Astrocyte (in vitro differentiated cells and primary cell): ENCODE measurements at regions not wholly inside any gene's neighbourhood (a gene's known extent, or its start where the extent isn't known, plus 50 kb on each side); places are given as distances from the start of the nearest gene placed in this dataset.
A peak's percentile ranks its signal among the peaks of the same experiment; 100 is the strongest.
"Not testable (repeated sequence)": the region's sequence is repeated elsewhere in the genome, so short reads cannot be mapped to it uniquely, and the experiment has no call there.

ENCODE experiments used
- DNase-seq: peaks from one replicate; pipeline ENCODE4 v3.0.0-alpha.2; 2010; ENCODE audit warnings: low read depth
- FAIRE-seq: peaks from 2 replicates; lab custom pipeline; 2011; peaks lifted over from hg19 to GRCh38; lab: Jason Lieb, UNC
- H2AFZ ChIP-seq: 2 replicates; pipeline ENCODE4 v1.6.0; 2012; ENCODE audit warnings: low read depth, low read length, inconsistent platforms
- H3K27ac ChIP-seq: 2 replicates; pipeline ENCODE4 v1.5.1; 2011; ENCODE audit warnings: low read depth, low read length, inconsistent platforms
- H3K27me3 ChIP-seq: 2 replicates; pipeline ENCODE4 v1.6.0; 2011; ENCODE audit warnings: low read length, inconsistent platforms; ENCODE audit not compliant: insufficient read depth
- H3K36me3 ChIP-seq: 2 replicates; pipeline ENCODE4 v1.5.1; 2011; ENCODE audit warnings: low read length, inconsistent platforms; ENCODE audit not compliant: insufficient read depth
- H3K4me1 ChIP-seq: 2 replicates; pipeline ENCODE4 v1.5.1; 2011; ENCODE audit warnings: low read length, inconsistent platforms; ENCODE audit not compliant: insufficient read depth
- H3K4me2 ChIP-seq: 2 replicates; pipeline ENCODE4 v1.6.0; 2012; ENCODE audit warnings: low read length, inconsistent platforms
- H3K4me3 ChIP-seq: 2 replicates; pipeline ENCODE4 v1.5.1; 2011; ENCODE audit warnings: low read depth, mild to moderate bottlenecking, low read length, inconsistent platforms; ENCODE audit not compliant: insufficient read depth
- H3K79me2 ChIP-seq: 2 replicates; pipeline ENCODE4 v1.6.0; 2012; ENCODE audit warnings: mild to moderate bottlenecking, low read length, inconsistent platforms; ENCODE audit not compliant: insufficient read depth
- H3K9ac ChIP-seq: 2 replicates; pipeline ENCODE4 v1.6.0; 2012; ENCODE audit warnings: mild to moderate bottlenecking, low read length, inconsistent platforms
- H3K9me3 ChIP-seq: 2 replicates; pipeline ENCODE4 v1.5.1; 2012; ENCODE audit warnings: low read depth, mild to moderate bottlenecking, low read length, inconsistent platforms; ENCODE audit not compliant: insufficient read depth
- H4K20me1 ChIP-seq: 2 replicates; pipeline ENCODE4 v1.6.0; 2012; ENCODE audit warnings: low read length, inconsistent platforms; ENCODE audit not compliant: insufficient read depth
- H3K27ac Mint-ChIP-seq: one replicate; pipeline ENCODE4 v1.8.0; 2021; ENCODE audit warnings: mild to moderate bottlenecking, mixed read lengths; ENCODE audit not compliant: unreplicated experiment
- H3K27me3 Mint-ChIP-seq: one replicate; pipeline ENCODE4 v1.8.0; 2021; ENCODE audit warnings: low read depth, mixed read lengths; ENCODE audit not compliant: unreplicated experiment
- H3K36me3 Mint-ChIP-seq: one replicate; pipeline ENCODE4 v1.8.0; 2021; ENCODE audit warnings: low read depth, mixed read lengths; ENCODE audit not compliant: unreplicated experiment
- H3K4me1 Mint-ChIP-seq: one replicate; pipeline ENCODE4 v1.8.0; 2021; ENCODE audit warnings: low read depth, mixed read lengths; ENCODE audit not compliant: unreplicated experiment
- H3K4me3 Mint-ChIP-seq: one replicate; pipeline ENCODE4 v1.8.0; 2021; ENCODE audit warnings: mild to moderate bottlenecking, moderate library complexity, mixed read lengths; ENCODE audit not compliant: unreplicated experiment
- H3K9me3 Mint-ChIP-seq: one replicate; pipeline ENCODE4 v1.8.0; 2021; ENCODE audit warnings: mild to moderate bottlenecking, mixed read lengths; ENCODE audit not compliant: unreplicated experiment
- CTCF ChIP-seq: IDR thresholded peaks from 2 replicates; pipeline ENCODE4 v1.5.1; 2011; ENCODE audit warnings: low read depth, mild to moderate bottlenecking, inconsistent platforms, low read length, moderate library complexity; ENCODE audit not compliant: insufficient read depth
- EZH2 ChIP-seq: IDR thresholded peaks from 2 replicates; pipeline ENCODE4 v1.6.1; 2012; ENCODE audit warnings: mild to moderate bottlenecking, low read length, inconsistent platforms; ENCODE audit not compliant: insufficient read depth

GRCh38 chr4:150010525-150011126 lies 67.6 kb upstream of the DCLK2 start:
- no peaks in the 10 kb centered on the region for H3K9me3 Mint-ChIP-seq
- Histone ChIP-seq H3K27me3 (no peaks in the 10 kb centered on the region), H3K4me2 (no peak overlapping the region), H3K9ac (no peak overlapping the region), H3K36me3 (no peaks in the 10 kb centered on the region), H2AFZ (peak overlapping the region; percentile 37), H3K4me3 (no peak overlapping the region), H3K79me2 (no peaks in the 10 kb centered on the region), H3K9me3 (no peaks in the 10 kb centered on the region), H4K20me1 (no peaks in the 10 kb centered on the region), H3K27ac (no peak overlapping the region), H3K4me1 (peaks cover 19% of the 10 kb centered on the region)
- no peak overlapping the region for H3K27ac Mint-ChIP-seq
- FAIRE-seq (peak; percentile 45), DNase-seq (peak; percentile 58)
- H3K36me3 Mint-ChIP-seq, result no peaks in the 10 kb centered on the region
- no peaks in the 10 kb centered on the region for H3K27me3 Mint-ChIP-seq
- H3K4me3 Mint-ChIP-seq, result no peak overlapping the region
- TF ChIP-seq EZH2 (no peak), CTCF (peak; percentile 60)
- peaks cover 15% of the 10 kb centered on the region for H3K4me1 Mint-ChIP-seq

- DNase-seq (no peak), FAIRE-seq (no peak)
- Histone ChIP-seq H3K27ac (no peak overlapping the region), H3K9ac (no peak overlapping the region), H2AFZ (no peak overlapping the region), H3K36me3 (no peaks in the 10 kb centered on the region), H3K4me3 (no peak overlapping the region), H3K27me3 (no peaks in the 10 kb centered on the region), H3K4me1 (peaks cover 3% of the 10 kb centered on the region), H3K79me2 (no peaks in the 10 kb centered on the region), H3K9me3 (no peaks in the 10 kb centered on the region), H3K4me2 (no peak overlapping the region), H4K20me1 (no peaks in the 10 kb centered on the region)
- Mint-ChIP-seq H3K27ac (no peak overlapping the region), H3K27me3 (no peaks in the 10 kb centered on the region), H3K4me1 (peaks cover 2% of the 10 kb centered on the region), H3K36me3 (no peaks in the 10 kb centered on the region), H3K9me3 (no peaks in the 10 kb centered on the region), H3K4me3 (no peak overlapping the region)
- TF ChIP-seq EZH2, result no peak
- no peak for TF ChIP-seq CTCF
Observed at GRCh38 chr4:150012851-150013360, 65.3 kb upstream of the DCLK2 start.

- not testable (repeated sequence) for H4K20me1 ChIP-seq
Observed at GRCh38 chr4:150015910-150016309, 62.3 kb upstream of the DCLK2 start.

GRCh38 chr4:150016621-150017020 lies 61.6 kb upstream of the DCLK2 start:
- not testable (repeated sequence) for H4K20me1 ChIP-seq, H3K27ac Mint-ChIP-seq, FAIRE-seq, H3K27me3 ChIP-seq, H3K27ac ChIP-seq, H3K36me3 Mint-ChIP-seq, H3K4me1 ChIP-seq, H3K36me3 ChIP-seq, H3K4me2 ChIP-seq, H3K27me3 Mint-ChIP-seq, H3K4me3 Mint-ChIP-seq, H3K9me3 Mint-ChIP-seq, H3K9ac ChIP-seq, DNase-seq, H2AFZ ChIP-seq, H3K9me3 ChIP-seq, H3K4me1 Mint-ChIP-seq, H3K4me3 ChIP-seq, H3K79me2 ChIP-seq

More at GRCh38 chr4:150015910-150016309, 62.3 kb upstream of the DCLK2 start:
- H3K79me2 ChIP-seq, H3K36me3 Mint-ChIP-seq, FAIRE-seq, H3K4me3 ChIP-seq, H3K4me3 Mint-ChIP-seq, H3K9me3 ChIP-seq, H3K9me3 Mint-ChIP-seq, H3K4me1 ChIP-seq, H2AFZ ChIP-seq, H3K27me3 Mint-ChIP-seq, DNase-seq, H3K27me3 ChIP-seq, H3K27ac Mint-ChIP-seq, H3K4me2 ChIP-seq, H3K36me3 ChIP-seq, H3K27ac ChIP-seq, H3K9ac ChIP-seq, H3K4me1 Mint-ChIP-seq: not testable (repeated sequence)
